Panc1 (cell line): ENCODE measurements at regions not wholly inside any gene's neighbourhood (a gene's known extent, or its start where the extent isn't known, plus 50 kb on each side); places are given as distances from the start of the nearest gene placed in this dataset.

ENCODE experiments used
- ATAC-seq: fragments of 200-7000 bp; cut with Tn5 transposase; 2 replicates; pipeline ENCODE4 v1.9.1; 2020; ENCODE audit warnings: mild to moderate bottlenecking, moderate library complexity
- BruUV-seq: library from RNA; stranded (reverse); fragments of 400-500 nt; replicated peaks from 2 replicates; lab custom pipeline; 2021; lab: Mats Ljungman, UMichigan
- CTCF ChIA-PET: fragments of 300-600 bp; sonication (Branson Sonifier 250); formaldehyde crosslinking; loops from one replicate; lab custom pipeline; 2022; ENCODE audit warnings: antibody characterized with exemption; lab: Charles Lee
- POLR2A ChIA-PET: fragments of 300-600 bp; sonication (Branson Sonifier 250); formaldehyde crosslinking; loops from one replicate; lab custom pipeline; 2022; ENCODE audit warnings: antibody characterized with exemption; lab: Charles Lee
- DNase-seq: peaks from one replicate; pipeline ENCODE4 v3.0.0-alpha.2; 2010; ENCODE audit warnings: low read depth, low spot score
- H3K27ac ChIP-seq: 2 replicates; pipeline ENCODE4 v1.5.1; 2011; ENCODE audit warnings: mild to moderate bottlenecking, low read length, inconsistent platforms
- H3K27me3 ChIP-seq: fragments of 200-500 bp; sonication (Bioruptor generic); 2 replicates; pipeline ENCODE4 v1.6.0; 2014; ENCODE audit warnings: low read length, inconsistent platforms; ENCODE audit not compliant: control insufficient read depth, insufficient read depth
- H3K36me3 ChIP-seq: fragments of 200-500 bp; sonication (Bioruptor generic); 2 replicates; pipeline ENCODE4 v1.5.1; 2014; ENCODE audit warnings: inconsistent platforms, mild to moderate bottlenecking, low read length, moderate library complexity; ENCODE audit not compliant: control insufficient read depth, insufficient read depth
- H3K4me1 ChIP-seq: 2 replicates; pipeline ENCODE4 v1.5.1; 2011; ENCODE audit warnings: inconsistent platforms, mild to moderate bottlenecking, low read length, moderate library complexity; ENCODE audit not compliant: control insufficient read depth, insufficient read depth
- H3K4me3 ChIP-seq, 2 experiments: 2 replicates each; pipeline ENCODE4 v1.5.1; 2011 to 2012; ENCODE audit warnings: low read depth in 2 of 2, low read length in 2 of 2, mild to moderate bottlenecking in 2 of 2, inconsistent platforms in 1 of 2, moderate library complexity in 1 of 2
- H3K9me3 ChIP-seq: fragments of 200-500 bp; sonication (Bioruptor generic); 2 replicates; pipeline ENCODE4 v1.5.1; 2014; ENCODE audit warnings: low read depth, mild to moderate bottlenecking, inconsistent platforms, low read length, moderate library complexity; ENCODE audit not compliant: control insufficient read depth, insufficient read depth
- CTCF ChIP-seq: fragments of 450-650 bp; IDR thresholded peaks from 2 replicates; pipeline ENCODE4 v1.5.1; 2017; ENCODE audit warnings: mild to moderate bottlenecking
- POLR2AphosphoS5 ChIP-seq: IDR thresholded peaks from 2 replicates; pipeline ENCODE4 v1.6.1; 2012; ENCODE audit warnings: mild to moderate bottlenecking, low read depth, low read length, moderate library complexity
- REST ChIP-seq, 2 experiments: IDR thresholded peaks; 2 replicates each; pipeline ENCODE4 v1.6.1; 2011 to 2012; ENCODE audit warnings: low read depth in 2 of 2, control low read depth in 1 of 2, low read length in 1 of 2, mild to moderate bottlenecking in 1 of 2, moderate library complexity in 1 of 2; ENCODE audit not compliant: insufficient read depth in 1 of 2
- SIN3A ChIP-seq: IDR thresholded peaks from 2 replicates; pipeline ENCODE4 v1.6.1; 2012; ENCODE audit warnings: low read depth, mild to moderate bottlenecking, low read length, moderate library complexity, borderline replicate concordance; ENCODE audit not compliant: insufficient read depth
- TCF7L2 ChIP-seq: IDR thresholded peaks from 2 replicates; pipeline ENCODE4 v1.6.1; 2011; ENCODE audit warnings: mild to moderate bottlenecking, low read depth, low read length, inconsistent platforms
- in situ Hi-C: cut with HindIII; loops from 2 replicates; pipeline ENCODE4 v1.10.0; 2016; ENCODE audit warnings: low sequenced_read_pairs, low pct_unique_long_range_greater_than_20kb
- intact Hi-C: fragments of 100-400 bp; cut with micrococcal nuclease; formaldehyde crosslinking; loops from one replicate; pipeline ENCODE4 v1.10.0; 2022; ENCODE audit not compliant: unreplicated experiment

DNA sequence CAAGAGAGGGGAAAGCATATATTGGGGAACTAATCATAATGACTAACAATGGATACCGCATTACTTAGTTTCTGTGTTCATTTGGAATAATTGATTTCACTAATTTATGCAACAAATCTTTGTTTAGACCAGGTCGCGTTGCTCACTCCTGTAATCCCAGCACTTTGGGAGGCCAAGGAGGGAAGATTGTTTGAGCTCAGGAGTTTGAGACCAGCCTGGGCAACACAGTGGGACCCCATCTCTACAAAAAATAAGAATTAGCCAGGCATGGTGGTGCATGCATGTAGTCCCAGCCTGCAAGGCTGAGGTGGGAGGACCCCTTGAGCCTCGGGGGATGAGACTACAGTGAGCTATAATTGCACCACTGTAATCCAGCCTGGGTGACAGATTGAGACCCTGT is 585.7 kb upstream of the CBLB start:
- DNase-seq (no peak), ATAC-seq (no peak)
- no peaks in the 10 kb centered on the region for H3K4me1 ChIP-seq
- ChIA-PET CTCF (interaction anchor here (0.7 kb wide), 1 partner anchor 86 kb away, joined by 3 read pairs; no protein-coding TSS in a partner anchor), POLR2A (no interaction called here)
- H3K36me3 ChIP-seq = no peaks in the 10 kb centered on the region
- BruUV-seq = no TSS peak
- no peak overlapping the region for H3K27ac ChIP-seq
- no peaks in the 10 kb centered on the region for H3K9me3 ChIP-seq
- intact Hi-C loops (no loop called here), in situ Hi-C loops (no loop called here)
- no peak overlapping the region for H3K4me3 ChIP-seq
- no peak for TF ChIP-seq TCF7L2
- TF ChIP-seq POLR2AphosphoS5 = no peak
- no peak for TF ChIP-seq REST (IDR thresholded peaks at IDR 0.05; ENCODE audit: insufficient read depth in 1 of 2, low read depth in 2 of 2, low read length in 1 of 2)
- TF ChIP-seq SIN3A = no peak
- no peak for TF ChIP-seq CTCF
- no peaks in the 10 kb centered on the region for H3K27me3 ChIP-seq

GRCh38 chr3:106457281-106458180 is 588.7 kb upstream of the CBLB start:
- no peaks in the 10 kb centered on the region for H3K36me3 ChIP-seq
- TF ChIP-seq CTCF (no peak), REST (IDR thresholded peaks at IDR 0.05; ENCODE audit: insufficient read depth in 1 of 2, low read depth in 2 of 2, low read length in 1 of 2) (no peak), TCF7L2 (no peak)

More at GRCh38 chr3:106457281-106458180, 588.7 kb upstream of the CBLB start:
- Histone ChIP-seq H3K27me3 (no peaks in the 10 kb centered on the region), H3K27ac (no peak overlapping the region), H3K4me1 (no peaks in the 10 kb centered on the region), H3K4me3 (no peak overlapping the region), H3K9me3 (no peaks in the 10 kb centered on the region)
- in situ Hi-C loops (no loop called here), intact Hi-C loops (no loop called here)
- ChIA-PET POLR2A (no interaction called here), CTCF (no interaction called here)
- DNase-seq = no peak
- no peak for ATAC-seq
- BruUV-seq = no TSS peak
